Mucosa of rectum (tissue), 2 donors: ENCODE measurements at regions not wholly inside any gene's neighbourhood (a gene's known extent, or its start where the extent isn't known, plus 50 kb on each side); places are given as distances from the start of the nearest gene placed in this dataset.
"Not testable (repeated sequence)": the region's sequence is repeated elsewhere in the genome, so short reads cannot be mapped to it uniquely, and the experiment has no call there.

Source experiments
- H3K27ac ChIP-seq, 2 donors: one replicate each; pipeline ENCODE4 v1.7.0; 2013; ENCODE audit warnings: inconsistent platforms in 2 of 2, low read depth in 2 of 2, low read length in 2 of 2
- H3K27me3 ChIP-seq, 2 donors: one replicate each; pipeline ENCODE4 v1.7.0; 2013; ENCODE audit warnings: low read length in 2 of 2; ENCODE audit not compliant: control insufficient read depth in 2 of 2, insufficient read depth in 2 of 2
- H3K36me3 ChIP-seq, 2 donors: one replicate each; pipeline ENCODE4 v1.7.0; 2013; ENCODE audit warnings: low read length in 2 of 2; ENCODE audit not compliant: control insufficient read depth in 2 of 2, insufficient read depth in 2 of 2
- H3K4me1 ChIP-seq, 2 donors: one replicate each; pipeline ENCODE4 v1.7.0; 2013; ENCODE audit warnings: low read length in 2 of 2, mild to moderate bottlenecking in 1 of 2; ENCODE audit not compliant: control insufficient read depth in 2 of 2, insufficient read depth in 2 of 2
- H3K4me3 ChIP-seq, 2 donors: one replicate each; pipeline ENCODE4 v1.7.0; 2013; ENCODE audit warnings: low read length in 2 of 2
- H3K9ac ChIP-seq, 2 donors: one replicate each; pipeline ENCODE4 v1.7.0; 2013; ENCODE audit warnings: low read length in 2 of 2, low read depth in 1 of 2, mild to moderate bottlenecking in 1 of 2
- H3K9me3 ChIP-seq, 2 donors: one replicate each; pipeline ENCODE4 v1.7.0; 2013; ENCODE audit warnings: low read length in 2 of 2; ENCODE audit not compliant: control insufficient read depth in 2 of 2
- donor health status: healthy.
- donor health status: Normal muscosa, but diverticular disease.

GRCh38 chr7:46091071-46091470 lies 170.0 kb upstream of the IGFBP3 start:
- H3K27me3 ChIP-seq, result no peaks in the 10 kb centered on the region
- no peak overlapping the region for H3K4me3 ChIP-seq
- H3K9me3 ChIP-seq, result peaks cover 0 to 2% of the 10 kb centered on the region in 2 donors
- no peaks in the 10 kb centered on the region for H3K4me1 ChIP-seq
- H3K36me3 ChIP-seq, result no peaks in the 10 kb centered on the region
- H3K27ac ChIP-seq, result no peak overlapping the region
- no peak overlapping the region for H3K9ac ChIP-seq

- H3K27ac ChIP-seq, result no peak overlapping the region
- H3K4me1 ChIP-seq, result no peaks in the 10 kb centered on the region
- H3K4me3 ChIP-seq, result no peak overlapping the region
- H3K36me3 ChIP-seq, result no peaks in the 10 kb centered on the region
- no peaks in the 10 kb centered on the region for H3K27me3 ChIP-seq
- H3K9me3 ChIP-seq, result peaks cover 0 to 2% of the 10 kb centered on the region in 2 donors
- H3K9ac ChIP-seq, result no peak overlapping the region
Observed at GRCh38 chr7:46089281-46089680, 168.2 kb upstream of the IGFBP3 start.

DNA sequence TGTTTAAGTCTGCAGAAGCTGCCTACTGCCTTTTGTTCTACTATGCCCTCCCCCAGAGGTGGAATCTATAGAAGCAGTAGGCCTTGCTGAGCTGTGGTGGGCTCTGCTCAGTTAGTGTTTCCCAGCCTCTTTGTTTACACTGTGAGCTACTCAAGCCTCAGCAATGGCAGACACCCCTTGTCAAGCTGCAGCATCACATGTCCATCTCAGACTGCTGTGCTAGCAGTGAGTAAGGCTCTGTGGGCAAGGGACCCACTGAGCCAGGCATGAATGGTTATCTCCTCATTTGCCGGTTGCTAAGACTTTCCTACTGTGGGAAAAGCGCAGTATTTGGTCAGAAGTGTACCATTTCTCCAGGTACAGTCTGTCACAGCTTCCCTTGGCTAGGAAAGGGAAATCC lies 167.4 kb upstream of the IGFBP3 start:
- not testable (repeated sequence) for H3K9ac ChIP-seq

GRCh38 chr7:46080595-46081159 lies 159.6 kb upstream of the IGFBP3 start:
- Histone ChIP-seq H3K27me3 (no peaks in the 10 kb centered on the region), H3K36me3 (no peaks in the 10 kb centered on the region), H3K4me3 (no peak overlapping the region), H3K4me1 (no peaks in the 10 kb centered on the region), H3K9ac (no peak overlapping the region), H3K9me3 (no peaks in the 10 kb centered on the region), H3K27ac (no peak overlapping the region)

More for the DNA sequence above, 167.4 kb upstream of the IGFBP3 start:
- H3K9me3 ChIP-seq, H3K4me1 ChIP-seq, H3K27ac ChIP-seq, H3K4me3 ChIP-seq, H3K36me3 ChIP-seq, H3K27me3 ChIP-seq: not testable (repeated sequence)

GRCh38 chr7:46079421-46079820 lies 158.3 kb upstream of the IGFBP3 start:
- Histone ChIP-seq H3K27ac (no peak overlapping the region), H3K27me3 (no peaks in the 10 kb centered on the region), H3K4me1 (no peaks in the 10 kb centered on the region), H3K4me3 (no peak overlapping the region), H3K9me3 (no peaks in the 10 kb centered on the region), H3K9ac (no peak overlapping the region), H3K36me3 (no peaks in the 10 kb centered on the region)

GRCh38 chr7:46076527-46076926 lies 155.5 kb upstream of the IGFBP3 start:
- H3K27ac ChIP-seq, result no peak overlapping the region
- H3K9me3 ChIP-seq, result no peaks in the 10 kb centered on the region
- H3K27me3 ChIP-seq, result no peaks in the 10 kb centered on the region
- H3K4me1 ChIP-seq, result no peaks in the 10 kb centered on the region
- no peak overlapping the region for H3K4me3 ChIP-seq
- H3K36me3 ChIP-seq, result no peaks in the 10 kb centered on the region
- H3K9ac ChIP-seq, result no peak overlapping the region

GRCh38 chr7:46072722-46073121 lies 151.7 kb upstream of the IGFBP3 start:
- H3K4me1 ChIP-seq, result no peaks in the 10 kb centered on the region
- H3K4me3 ChIP-seq, result no peak overlapping the region
- no peak overlapping the region for H3K27ac ChIP-seq

GRCh38 chr7:46071601-46072000 lies 150.5 kb upstream of the IGFBP3 start:
- Histone ChIP-seq H3K9me3 (no peaks in the 10 kb centered on the region), H3K36me3 (no peaks in the 10 kb centered on the region), H3K4me3 (no peak overlapping the region), H3K9ac (no peak overlapping the region), H3K27me3 (no peaks in the 10 kb centered on the region), H3K27ac (no peak overlapping the region), H3K4me1 (no peaks in the 10 kb centered on the region)

More at GRCh38 chr7:46072722-46073121, 151.7 kb upstream of the IGFBP3 start:
- Histone ChIP-seq H3K9ac (no peak overlapping the region), H3K27me3 (no peaks in the 10 kb centered on the region), H3K9me3 (no peaks in the 10 kb centered on the region), H3K36me3 (no peaks in the 10 kb centered on the region)

DNA sequence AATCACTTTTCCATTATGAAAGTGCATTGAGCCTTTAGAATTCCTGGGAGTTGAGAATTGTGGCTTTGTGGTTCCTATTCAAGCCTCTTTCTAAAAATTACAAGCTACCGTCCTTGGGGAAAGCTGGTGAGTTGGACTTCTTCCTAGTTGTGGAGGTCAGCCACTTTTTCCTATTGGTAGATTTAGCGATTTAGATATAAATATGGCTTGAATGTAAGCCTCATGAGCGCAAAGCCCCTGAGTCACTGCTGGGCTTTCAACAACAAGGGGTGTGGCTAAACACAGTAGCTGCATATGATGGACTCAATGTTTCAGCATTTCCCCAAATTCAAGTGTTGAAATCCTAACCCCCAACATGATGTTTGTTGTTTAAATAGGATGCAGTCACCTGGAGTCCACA lies 150.0 kb upstream of the IGFBP3 start:
- Histone ChIP-seq H3K27ac (no peak overlapping the region), H3K9me3 (no peaks in the 10 kb centered on the region), H3K4me3 (no peak overlapping the region), H3K27me3 (no peaks in the 10 kb centered on the region), H3K9ac (no peak overlapping the region), H3K36me3 (no peaks in the 10 kb centered on the region), H3K4me1 (no peaks in the 10 kb centered on the region)

- no peaks in the 10 kb centered on the region for H3K9me3 ChIP-seq
- no peak overlapping the region for H3K9ac ChIP-seq
- no peak overlapping the region for H3K27ac ChIP-seq
- no peak overlapping the region for H3K4me3 ChIP-seq
- no peaks in the 10 kb centered on the region for H3K36me3 ChIP-seq
- no peaks in the 10 kb centered on the region for H3K27me3 ChIP-seq
- no peaks in the 10 kb centered on the region for H3K4me1 ChIP-seq
Observed at GRCh38 chr7:46068159-46068558, 147.1 kb upstream of the IGFBP3 start.
